Colonic mucosa (tissue), 4 donors: ENCODE measurements at regions not wholly inside any gene's neighbourhood (a gene's known extent, or its start where the extent isn't known, plus 50 kb on each side); places are given as distances from the start of the nearest gene placed in this dataset.

Source experiments
- DNase-seq: peaks from one replicate; pipeline ENCODE4 v3.0.0-alpha.2; 2020
- H3K27ac ChIP-seq: fragments of 200-600 bp; one replicate; pipeline ENCODE4 v1.8.0; 2021
- H3K27me3 ChIP-seq: fragments of 200-600 bp; one replicate; pipeline ENCODE4 v1.8.0; 2021
- H3K36me3 ChIP-seq: fragments of 200-600 bp; one replicate; pipeline ENCODE4 v1.8.0; 2021
- H3K4me1 ChIP-seq: fragments of 200-600 bp; one replicate; pipeline ENCODE4 v1.8.0; 2021; ENCODE audit warnings: mild to moderate bottlenecking
- H3K4me3 ChIP-seq: fragments of 200-600 bp; one replicate; pipeline ENCODE4 v1.8.0; 2021
- H3K9ac ChIP-seq, 2 donors: one replicate each; pipeline ENCODE4 v1.7.0; 2013; ENCODE audit warnings: control low read depth in 2 of 2, low read depth in 2 of 2, low read length in 2 of 2
- H3K9me3 ChIP-seq: fragments of 200-600 bp; one replicate; pipeline ENCODE4 v1.8.0; 2021
- intact Hi-C: fragments of 100-400 bp; cut with DNase I; formaldehyde crosslinking; loops from one replicate; pipeline ENCODE4 v1.14.1; 2022
- TF ChIP-seq, protein P1 (sequence below): fragments of 200-600 bp; IDR thresholded peaks from one replicate; pipeline ENCODE4 v1.8.0; 2022; ENCODE audit warnings: antibody characterized with exemption, mild to moderate bottlenecking
- donor health status: healthy.
- donor health status: DM: no; HTN: no; CAD: no.
- donor health status: DM: no; HTN: no; CAD: no.

DNA sequence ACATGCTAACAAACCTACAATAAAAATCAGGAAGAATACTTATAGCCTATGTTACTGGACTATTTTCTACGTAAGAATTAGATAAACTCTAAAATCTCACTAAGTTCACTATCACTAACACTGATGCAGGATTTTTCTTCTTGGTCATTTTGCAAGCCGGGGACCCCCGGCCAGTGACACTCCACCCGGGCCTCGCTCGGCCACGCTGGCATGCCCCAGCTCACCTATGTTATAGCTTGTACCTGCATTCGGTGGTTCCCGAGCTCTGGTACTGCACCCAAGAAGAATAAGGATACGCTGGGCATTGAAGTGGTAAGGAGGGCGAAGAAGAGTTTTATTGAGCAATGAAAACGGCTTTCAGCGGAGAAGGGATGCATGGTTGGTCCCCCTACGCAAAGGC is 245.3 kb upstream of the NBEA start:
- intact Hi-C loops: no loop called here
- TF ChIP-seq, protein P1, sequence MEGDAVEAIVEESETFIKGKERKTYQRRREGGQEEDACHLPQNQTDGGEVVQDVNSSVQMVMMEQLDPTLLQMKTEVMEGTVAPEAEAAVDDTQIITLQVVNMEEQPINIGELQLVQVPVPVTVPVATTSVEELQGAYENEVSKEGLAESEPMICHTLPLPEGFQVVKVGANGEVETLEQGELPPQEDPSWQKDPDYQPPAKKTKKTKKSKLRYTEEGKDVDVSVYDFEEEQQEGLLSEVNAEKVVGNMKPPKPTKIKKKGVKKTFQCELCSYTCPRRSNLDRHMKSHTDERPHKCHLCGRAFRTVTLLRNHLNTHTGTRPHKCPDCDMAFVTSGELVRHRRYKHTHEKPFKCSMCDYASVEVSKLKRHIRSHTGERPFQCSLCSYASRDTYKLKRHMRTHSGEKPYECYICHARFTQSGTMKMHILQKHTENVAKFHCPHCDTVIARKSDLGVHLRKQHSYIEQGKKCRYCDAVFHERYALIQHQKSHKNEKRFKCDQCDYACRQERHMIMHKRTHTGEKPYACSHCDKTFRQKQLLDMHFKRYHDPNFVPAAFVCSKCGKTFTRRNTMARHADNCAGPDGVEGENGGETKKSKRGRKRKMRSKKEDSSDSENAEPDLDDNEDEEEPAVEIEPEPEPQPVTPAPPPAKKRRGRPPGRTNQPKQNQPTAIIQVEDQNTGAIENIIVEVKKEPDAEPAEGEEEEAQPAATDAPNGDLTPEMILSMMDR: no peak
- Histone ChIP-seq H3K4me1 (no peaks in the 10 kb centered on the region), H3K36me3 (no peaks in the 10 kb centered on the region), H3K4me3 (no peak overlapping the region), H3K9ac (no peak overlapping the region), H3K9me3 (no peaks in the 10 kb centered on the region), H3K27ac (no peak overlapping the region), H3K27me3 (no peaks in the 10 kb centered on the region)
- no peak for DNase-seq

DNA sequence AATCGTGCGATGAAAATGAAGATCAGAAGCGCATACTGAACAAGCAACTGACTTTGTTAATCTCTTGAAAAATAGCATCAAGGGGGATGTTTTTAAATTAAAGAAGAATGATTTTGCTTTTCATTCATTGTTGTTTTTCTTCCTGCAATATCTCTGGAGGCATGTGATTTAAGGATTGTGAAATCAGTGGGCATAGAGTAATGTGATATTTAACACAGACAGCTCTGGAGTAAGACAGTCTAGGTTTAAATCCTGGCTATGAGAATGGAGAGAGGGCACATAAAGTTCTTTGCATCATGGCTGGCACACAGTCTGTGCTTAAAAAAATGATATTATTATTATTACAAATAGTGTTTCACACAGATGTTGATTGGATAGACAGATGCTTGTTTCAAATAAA is 243.1 kb upstream of the NBEA start:
- TF ChIP-seq, protein P1: no peak
- H3K4me1 ChIP-seq: no peaks in the 10 kb centered on the region
- no peak overlapping the region for H3K27ac ChIP-seq
- no peaks in the 10 kb centered on the region for H3K27me3 ChIP-seq
- no peaks in the 10 kb centered on the region for H3K9me3 ChIP-seq
- DNase-seq: no peak
- H3K9ac ChIP-seq: no peak overlapping the region
- H3K4me3 ChIP-seq: no peak overlapping the region
- intact Hi-C loops: no loop called here
- H3K36me3 ChIP-seq: no peaks in the 10 kb centered on the region

DNA sequence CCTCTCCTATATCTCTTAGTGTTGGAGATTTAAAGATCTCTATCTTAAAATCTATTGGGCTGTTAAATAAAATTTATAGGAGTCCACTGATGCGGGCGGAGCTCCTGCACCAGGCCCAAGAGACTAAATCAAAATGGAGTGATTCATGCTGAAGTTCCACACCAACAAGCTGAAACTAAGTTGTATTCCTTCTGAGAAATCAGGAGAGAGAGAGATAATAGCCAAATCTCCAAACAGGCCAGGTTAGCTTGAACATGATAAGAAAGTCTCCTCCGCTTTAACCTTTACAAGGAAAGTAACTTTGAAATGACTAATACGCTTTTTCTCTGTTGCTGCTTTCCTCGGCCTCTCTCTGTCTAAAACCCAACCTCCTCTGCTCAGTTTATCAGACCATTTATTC is 241.9 kb upstream of the NBEA start:
- TF ChIP-seq, protein P1: no peak
- Histone ChIP-seq H3K4me3 (no peak overlapping the region), H3K27ac (no peak overlapping the region), H3K9ac (no peak overlapping the region), H3K9me3 (no peaks in the 10 kb centered on the region), H3K36me3 (no peaks in the 10 kb centered on the region), H3K4me1 (no peaks in the 10 kb centered on the region), H3K27me3 (no peaks in the 10 kb centered on the region)
- intact Hi-C loops: no loop called here
- no peak for DNase-seq

DNA sequence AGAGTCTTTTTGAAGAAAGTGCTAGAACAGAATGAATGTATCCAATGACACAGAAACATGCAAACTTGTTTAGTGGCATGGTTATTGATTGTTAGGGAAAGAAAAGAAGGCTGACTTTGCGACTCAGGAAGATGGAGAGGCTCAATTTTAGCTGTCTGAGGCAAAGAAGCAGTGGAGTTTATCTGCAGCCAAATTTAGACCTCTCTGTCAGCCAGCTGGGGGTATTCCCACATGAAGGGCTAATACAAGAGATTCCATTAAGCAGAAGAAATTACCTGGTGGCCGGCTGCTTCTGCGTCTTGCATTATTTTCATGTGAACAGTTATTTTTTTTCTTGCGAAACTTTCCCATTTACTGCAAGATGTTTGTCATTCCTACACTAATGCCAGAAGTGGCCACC is 240.2 kb upstream of the NBEA start:
- no peak for DNase-seq
- Histone ChIP-seq H3K9ac (no peak overlapping the region), H3K27me3 (no peaks in the 10 kb centered on the region), H3K27ac (no peak overlapping the region), H3K4me1 (no peaks in the 10 kb centered on the region), H3K4me3 (no peak overlapping the region), H3K36me3 (no peaks in the 10 kb centered on the region), H3K9me3 (no peaks in the 10 kb centered on the region)
- TF ChIP-seq, protein P1: no peak
- intact Hi-C loops: no loop called here

DNA sequence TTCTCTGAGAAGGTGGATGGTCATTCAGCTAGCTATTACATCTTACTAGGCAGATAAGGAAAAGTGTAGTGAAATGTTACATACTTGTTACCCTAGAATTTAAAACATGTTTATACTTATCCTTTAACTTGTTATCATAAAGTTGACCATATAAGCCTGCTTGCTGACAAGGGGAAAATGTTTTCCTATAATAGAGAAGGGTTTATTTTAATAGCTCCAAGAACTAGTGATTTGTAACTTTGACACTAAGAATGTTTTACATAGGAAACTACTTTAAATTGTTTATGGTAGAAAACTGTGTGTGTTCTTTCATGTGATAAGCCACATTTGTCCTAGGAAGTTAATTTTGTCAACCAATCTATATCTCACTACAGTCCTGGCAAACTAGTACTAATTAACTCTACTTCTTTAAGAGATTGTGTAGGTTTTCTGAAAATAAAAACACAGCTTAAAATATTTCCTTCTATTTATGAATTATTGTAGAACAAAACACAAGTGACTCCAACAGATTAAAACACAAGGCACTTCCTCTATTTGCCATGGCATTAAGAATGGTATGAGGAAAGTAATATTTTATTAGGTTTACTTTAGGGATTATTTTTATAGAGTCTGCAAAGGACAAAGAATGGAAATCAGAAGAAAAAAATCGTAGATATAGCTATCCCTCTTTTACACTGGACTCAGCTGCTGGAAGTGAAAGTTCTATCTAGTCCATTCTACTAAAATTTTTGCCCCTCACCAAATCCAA is 233.3 kb upstream of the NBEA start:
- intact Hi-C loops: no loop called here
- no peak for DNase-seq
- no peak overlapping the region for H3K9ac ChIP-seq
- no peaks in the 10 kb centered on the region for H3K4me1 ChIP-seq
- no peaks in the 10 kb centered on the region for H3K9me3 ChIP-seq
- no peak overlapping the region for H3K27ac ChIP-seq
- TF ChIP-seq, protein P1: no peak
- H3K4me3 ChIP-seq: no peak overlapping the region
- H3K36me3 ChIP-seq: no peaks in the 10 kb centered on the region
- no peaks in the 10 kb centered on the region for H3K27me3 ChIP-seq
